H1 (cell line): ENCODE measurements at regions not wholly inside any gene's neighbourhood (a gene's known extent, or its start where the extent isn't known, plus 50 kb on each side); places are given as distances from the start of the nearest gene placed in this dataset.

Source experiments
- CTCF ChIA-PET: fragments of 300-600 bp; sonication (Branson Sonifier 250); formaldehyde crosslinking; loops from one replicate; lab custom pipeline; 2021; ENCODE audit not compliant: partially characterized antibody; lab: Charles Lee
- POLR2A ChIA-PET: fragments of 300-600 bp; sonication (Branson Sonifier 250); formaldehyde crosslinking; loops from one replicate; lab custom pipeline; 2021; ENCODE audit warnings: inconsistent platforms; ENCODE audit not compliant: partially characterized antibody; lab: Charles Lee
- DNase-seq, 2 experiments: peaks; one replicate each; pipeline versions ENCODE4 v3.0.0 to v3.0.0-alpha.2; 2010 to 2022; ENCODE audit warnings: low spot score in 2 of 2, low read depth in 1 of 2, mixed read lengths in 1 of 2
- FAIRE-seq: peaks from 2 replicates; lab custom pipeline; 2011; peaks lifted over from hg19 to GRCh38; lab: Jason Lieb, UNC
- H2AFZ ChIP-seq: 2 replicates; pipeline ENCODE4 v1.8.1; 2012; ENCODE audit warnings: low read length, inconsistent platforms
- H2AK5ac ChIP-seq: 2 replicates; pipeline ENCODE4 v1.6.1; 2013; ENCODE audit warnings: low read depth, low read length
- H2BK120ac ChIP-seq: replicated peaks from 2 replicates; pipeline ENCODE3; 2013; ENCODE audit warnings: low read depth, low read length, inconsistent platforms
- H2BK12ac ChIP-seq: 2 replicates; pipeline ENCODE4 v1.6.1; 2013; ENCODE audit warnings: low read depth, low read length
- H2BK15ac ChIP-seq: 2 replicates; pipeline ENCODE4 v1.6.1; 2013; ENCODE audit warnings: low read length
- H2BK20ac ChIP-seq: 2 replicates; pipeline ENCODE4 v1.6.1; 2013; ENCODE audit warnings: low read length
- H2BK5ac ChIP-seq: 2 replicates; pipeline ENCODE4 v1.6.1; 2013; ENCODE audit warnings: low read depth, low read length
- H3K14ac ChIP-seq: 2 replicates; pipeline ENCODE4 v1.6.1; 2013; ENCODE audit warnings: inconsistent platforms; ENCODE audit not compliant: insufficient read length
- H3K18ac ChIP-seq: 2 replicates; pipeline ENCODE4 v1.6.1; 2013; ENCODE audit warnings: low read length; ENCODE audit errors: extremely low read depth
- H3K23ac ChIP-seq: 2 replicates; pipeline ENCODE4 v1.6.1; 2013; ENCODE audit warnings: inconsistent platforms; ENCODE audit not compliant: insufficient read length
- H3K23me2 ChIP-seq: 2 replicates; pipeline ENCODE4 v1.6.1; 2013; ENCODE audit warnings: low read depth, low read length
- H3K27ac ChIP-seq: 2 replicates; pipeline ENCODE4 v1.6.1; 2011; ENCODE audit warnings: low read depth, low read length, inconsistent platforms
- H3K27me3 ChIP-seq, 4 experiments: replicated peaks in 1 of 4; 1 replicate in 1 of 4; 2 replicates in 3 of 4; pipeline versions ENCODE4 v1.6.1 to v1.8.1; 2011 to 2013; ENCODE audit warnings: low read length in 3 of 4, mild to moderate bottlenecking in 3 of 4, inconsistent platforms in 2 of 4, mixed read lengths in 2 of 4, moderate library complexity in 1 of 4; ENCODE audit not compliant: control insufficient read depth in 3 of 4, insufficient read depth in 3 of 4; ENCODE audit errors: extremely low read depth in 1 of 4
- H3K36me3 ChIP-seq, 4 experiments: 2 replicates each; pipeline versions ENCODE4 v1.6.1 to v1.8.1; 2011 to 2013; ENCODE audit warnings: mild to moderate bottlenecking in 4 of 4, low read length in 3 of 4, moderate library complexity in 2 of 4, control low read depth in 1 of 4, inconsistent platforms in 1 of 4; ENCODE audit not compliant: insufficient read depth in 4 of 4, control insufficient read depth in 2 of 4
- H3K4ac ChIP-seq: replicated peaks from 2 replicates; pipeline ENCODE3; 2013; ENCODE audit warnings: low read length, low read depth, mixed read lengths, inconsistent platforms; ENCODE audit not compliant: insufficient read length
- H3K4me1 ChIP-seq, 4 experiments: replicated peaks in 1 of 4; 1 replicate in 1 of 4; 2 replicates in 3 of 4; pipeline versions ENCODE4 v1.6.1 to v1.8.1; 2011 to 2013; ENCODE audit warnings: low read length in 3 of 4, inconsistent platforms in 2 of 4, mixed read lengths in 1 of 4; ENCODE audit not compliant: insufficient read depth in 4 of 4, control insufficient read depth in 3 of 4
- H3K4me2 ChIP-seq, 2 experiments: 2 replicates each; pipeline versions ENCODE4 v1.6.1 to v1.8.1; 2011 to 2013; ENCODE audit warnings: low read depth in 2 of 2, low read length in 2 of 2, control low read depth in 1 of 2, inconsistent platforms in 1 of 2, mild to moderate bottlenecking in 1 of 2; ENCODE audit not compliant: insufficient read depth in 1 of 2
- H3K4me3 ChIP-seq, 4 experiments: fragments of 200-600, 300-600 bp in 1 of 4; sonication (generic), shearing (Covaris generic), sonication (Bioruptor Twin) in 1 of 4; 2 replicates each; pipeline versions ENCODE4 v1.5.1 to v1.8.1; 2011 to 2016; ENCODE audit warnings: low read length in 4 of 4, low read depth in 3 of 4, control low read depth in 2 of 4, inconsistent platforms in 2 of 4, mild to moderate bottlenecking in 2 of 4, mixed read lengths in 1 of 4, moderate library complexity in 1 of 4; ENCODE audit not compliant: insufficient read depth in 2 of 4; ENCODE audit errors: extremely low read depth in 1 of 4
- H3K56ac ChIP-seq: replicated peaks from 2 replicates; pipeline ENCODE3; 2013; ENCODE audit warnings: low read depth, mild to moderate bottlenecking, mixed read lengths, low read length, inconsistent platforms; ENCODE audit not compliant: insufficient read length
- H3K79me1 ChIP-seq: 2 replicates; pipeline ENCODE4 v1.6.1; 2013; ENCODE audit warnings: low read depth, low read length, control low read depth
- H3K79me2 ChIP-seq, 2 experiments: 2 replicates each; pipeline versions ENCODE4 v1.6.1 to v1.8.1; 2012 to 2013; ENCODE audit warnings: low read length in 2 of 2, mild to moderate bottlenecking in 2 of 2, inconsistent platforms in 1 of 2; ENCODE audit not compliant: insufficient read depth in 2 of 2, control insufficient read depth in 1 of 2
- H3K9ac ChIP-seq, 4 experiments: replicated peaks in 1 of 4; 1 replicate in 1 of 4; 2 replicates in 3 of 4; pipeline versions ENCODE4 v1.6.1 to v1.8.1; 2011 to 2013; ENCODE audit warnings: low read depth in 3 of 4, low read length in 3 of 4, control low read depth in 2 of 4, mild to moderate bottlenecking in 2 of 4, moderate library complexity in 2 of 4, inconsistent platforms in 1 of 4; ENCODE audit errors: extremely low read depth in 1 of 4
- H3K9me3 ChIP-seq, 2 experiments: 2 replicates each; pipeline versions ENCODE4 v1.6.1 to v1.8.1; 2012 to 2013; ENCODE audit warnings: mild to moderate bottlenecking in 2 of 2, moderate library complexity in 2 of 2, control low read depth in 1 of 2, inconsistent platforms in 1 of 2, low read depth in 1 of 2, low read length in 1 of 2, mixed read lengths in 1 of 2; ENCODE audit not compliant: insufficient read depth in 2 of 2
- H4K20me1 ChIP-seq, 2 experiments: replicated peaks in 1 of 2; 2 replicates each; pipeline versions ENCODE3 to v1.8.1; 2011 to 2013; ENCODE audit warnings: inconsistent platforms in 2 of 2, low read length in 2 of 2, mild to moderate bottlenecking in 1 of 2; ENCODE audit not compliant: insufficient read depth in 2 of 2, control insufficient read depth in 1 of 2
- H4K5ac ChIP-seq: 2 replicates; pipeline ENCODE4 v1.6.1; 2013; ENCODE audit warnings: low read length, low read depth, mixed read lengths, inconsistent platforms; ENCODE audit not compliant: insufficient read length
- H4K8ac ChIP-seq: 2 replicates; pipeline ENCODE4 v1.8.0; 2013; ENCODE audit warnings: mild to moderate bottlenecking, moderate library complexity, low read length, inconsistent platforms; ENCODE audit not compliant: insufficient read depth; ENCODE audit errors: extremely low read depth
- H4K91ac ChIP-seq: replicated peaks from 2 replicates; pipeline ENCODE3; 2013; ENCODE audit warnings: low read length, mixed read lengths, inconsistent platforms; ENCODE audit not compliant: insufficient read length
- ASH2L ChIP-seq: fragments of 200-600, 300-600 bp; sonication (generic); IDR thresholded peaks from one replicate; pipeline ENCODE4 v1.7.1; 2017; ENCODE audit warnings: low read length
- BCL11A ChIP-seq, 2 experiments: IDR thresholded peaks; one replicate each; pipeline ENCODE4 v1.6.1; 2011; ENCODE audit warnings: low read depth in 2 of 2, low read length in 2 of 2, mild to moderate bottlenecking in 2 of 2
- BRCA1 ChIP-seq: IDR thresholded peaks from 2 replicates; pipeline ENCODE4 v1.6.1; 2012; ENCODE audit warnings: low read depth, low read length, improper control_type of control experiment
- CEBPB ChIP-seq: IDR thresholded peaks from 2 replicates; pipeline ENCODE4 v1.6.1; 2012; ENCODE audit warnings: low read depth, low read length
- EGR1 ChIP-seq: IDR thresholded peaks from 2 replicates; pipeline ENCODE4 v1.6.1; 2011; ENCODE audit warnings: low read depth, low read length, borderline replicate concordance
- JUN ChIP-seq: IDR thresholded peaks from 2 replicates; pipeline ENCODE4 v1.6.1; 2011; ENCODE audit warnings: low read depth, mild to moderate bottlenecking, improper control_type of control experiment, low read length
- PHF8 ChIP-seq: fragments of 200-600 bp; sonication (generic); conservative IDR thresholded peaks from 2 replicates; pipeline ENCODE4 v1.7.1; 2012; ENCODE audit warnings: low read depth, mild to moderate bottlenecking, inconsistent platforms, low read length, moderate library complexity
- TAF1 ChIP-seq: IDR thresholded peaks from 2 replicates; pipeline ENCODE4 v1.6.1; 2011; ENCODE audit warnings: mild to moderate bottlenecking, low read depth, low read length
- WGBS, 2 experiments: shearing (Covaris generic) in 1 of 2; methylation state at CpG; one replicate each; pipeline versions ENCODE4 v1.1.6 to v1.1.7; 2013 to 2015; ENCODE audit warnings: low lambda C conversion rate in 2 of 2, mixed read lengths in 2 of 2, inconsistent platforms in 1 of 2, low coverage in 1 of 2, missing lambda C conversion rate in 1 of 2; ENCODE audit not compliant: insufficient replicate concordance in 2 of 2, insufficient coverage in 1 of 2, insufficient read length in 1 of 2; ENCODE audit errors: extremely low coverage in 1 of 2, missing lambda C conversion rate in 1 of 2; 5-methylcytosine and 5-hydroxymethylcytosine counted together
- TF ChIP-seq, protein P1 (sequence below): IDR thresholded peaks from 2 replicates; pipeline ENCODE4 v1.6.1; 2011; ENCODE audit warnings: low read depth, mild to moderate bottlenecking, low read length; ENCODE audit not compliant: insufficient read depth
- TF ChIP-seq, protein P2 (sequence below): IDR thresholded peaks from 2 replicates; pipeline ENCODE4 v1.6.1; 2012; ENCODE audit warnings: inconsistent platforms
- TF ChIP-seq, protein P3 (sequence below): IDR thresholded peaks from 2 replicates; pipeline ENCODE4 v1.6.1; 2012; ENCODE audit warnings: low read length, inconsistent platforms

DNA sequence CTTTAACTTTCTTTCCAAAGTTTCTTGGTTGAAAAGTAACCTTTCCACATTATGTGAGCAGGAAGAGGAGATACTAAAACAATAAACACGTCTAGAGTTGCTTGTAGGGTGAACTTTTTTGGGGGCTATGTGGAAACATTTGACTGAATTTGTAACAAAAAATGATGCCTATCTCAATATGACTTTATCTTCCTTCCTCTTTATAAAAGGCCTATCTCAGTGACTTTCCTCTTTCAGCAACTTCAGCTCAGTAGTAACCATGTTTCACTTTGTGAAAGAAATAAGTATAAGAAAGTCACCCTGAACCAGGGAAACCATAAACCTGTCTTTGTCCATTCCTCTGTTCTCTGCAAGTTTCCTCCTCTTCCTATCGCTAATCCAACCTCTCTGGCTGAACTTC lies 124.7 kb upstream of the TMEM164 start:
- no peaks in the 10 kb centered on the region for H4K20me1 ChIP-seq
- no peak overlapping the region for H2BK5ac ChIP-seq
- ChIA-PET CTCF (interaction anchor here (0.8 to 3.0 kb wide), 3 partner anchors 13 to 165 kb away, joined by 3 to 11 read pairs (median 4); no protein-coding TSS in a partner anchor), POLR2A (no interaction called here)
- no peaks in the 10 kb centered on the region for H3K23me2 ChIP-seq
- H3K4me3 ChIP-seq = no peak overlapping the region
- no peak overlapping the region for H3K56ac ChIP-seq
- H3K9me3 ChIP-seq = no peaks in the 10 kb centered on the region
- no peak overlapping the region for H4K8ac ChIP-seq
- no peak overlapping the region for H3K18ac ChIP-seq
- no peaks in the 10 kb centered on the region for H3K4me1 ChIP-seq
- no peak overlapping the region for H2AK5ac ChIP-seq
- no peak overlapping the region for H3K14ac ChIP-seq
- no peak overlapping the region for H4K91ac ChIP-seq
- no peak overlapping the region for H3K9ac ChIP-seq
- no peaks in the 10 kb centered on the region for H3K36me3 ChIP-seq
- H2BK12ac ChIP-seq = no peak overlapping the region
- no peak for FAIRE-seq
- no peak for DNase-seq
- H3K4ac ChIP-seq = no peak overlapping the region
- no peak overlapping the region for H2BK15ac ChIP-seq
- H3K27ac ChIP-seq = no peak overlapping the region
- H4K5ac ChIP-seq = no peak overlapping the region
- no peak overlapping the region for H2BK20ac ChIP-seq
- no peak overlapping the region for H2AFZ ChIP-seq
- no peaks in the 10 kb centered on the region for H3K79me2 ChIP-seq
- TF ChIP-seq PHF8 (no peak), EGR1 (no peak), BRCA1 (no peak), JUN (no peak), ASH2L (no peak), CEBPB (no peak), TAF1 (no peak), BCL11A (IDR thresholded peaks at IDR 0.05; ENCODE audit: low read depth in 2 of 2, low read length in 2 of 2) (no peak)
- TF ChIP-seq, protein P1, sequence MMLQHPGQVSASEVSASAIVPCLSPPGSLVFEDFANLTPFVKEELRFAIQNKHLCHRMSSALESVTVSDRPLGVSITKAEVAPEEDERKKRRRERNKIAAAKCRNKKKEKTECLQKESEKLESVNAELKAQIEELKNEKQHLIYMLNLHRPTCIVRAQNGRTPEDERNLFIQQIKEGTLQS = no peak
- TF ChIP-seq, protein P2, sequence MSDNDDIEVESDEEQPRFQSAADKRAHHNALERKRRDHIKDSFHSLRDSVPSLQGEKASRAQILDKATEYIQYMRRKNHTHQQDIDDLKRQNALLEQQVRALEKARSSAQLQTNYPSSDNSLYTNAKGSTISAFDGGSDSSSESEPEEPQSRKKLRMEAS = no peak
- TF ChIP-seq, protein P3, sequence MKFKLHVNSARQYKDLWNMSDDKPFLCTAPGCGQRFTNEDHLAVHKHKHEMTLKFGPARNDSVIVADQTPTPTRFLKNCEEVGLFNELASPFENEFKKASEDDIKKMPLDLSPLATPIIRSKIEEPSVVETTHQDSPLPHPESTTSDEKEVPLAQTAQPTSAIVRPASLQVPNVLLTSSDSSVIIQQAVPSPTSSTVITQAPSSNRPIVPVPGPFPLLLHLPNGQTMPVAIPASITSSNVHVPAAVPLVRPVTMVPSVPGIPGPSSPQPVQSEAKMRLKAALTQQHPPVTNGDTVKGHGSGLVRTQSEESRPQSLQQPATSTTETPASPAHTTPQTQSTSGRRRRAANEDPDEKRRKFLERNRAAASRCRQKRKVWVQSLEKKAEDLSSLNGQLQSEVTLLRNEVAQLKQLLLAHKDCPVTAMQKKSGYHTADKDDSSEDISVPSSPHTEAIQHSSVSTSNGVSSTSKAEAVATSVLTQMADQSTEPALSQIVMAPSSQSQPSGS = no peak
- no peaks in the 10 kb centered on the region for H3K27me3 ChIP-seq
- no peak overlapping the region for H3K23ac ChIP-seq
- H3K4me2 ChIP-seq = no peak overlapping the region
- WGBS, 2 experiments = 81% methylated on average over 2 of the region's 2 CpGs; no CpG with 5 or more reads in 1 of the 2 experiments
- no peak overlapping the region for H2BK120ac ChIP-seq
- H3K79me1 ChIP-seq = no peaks in the 10 kb centered on the region
